LNCaP clone FGC (cell line): ENCODE measurements at regions not wholly inside any gene's neighbourhood (a gene's known extent, or its start where the extent isn't known, plus 50 kb on each side); places are given as distances from the start of the nearest gene placed in this dataset.

Experiments used
- DNase-seq: peaks from one replicate; pipeline ENCODE4 v3.0.0-alpha.2; 2011; ENCODE audit warnings: low read depth
- H3K4me3 ChIP-seq: 2 replicates; pipeline ENCODE4 v1.5.1; 2011; ENCODE audit warnings: mild to moderate bottlenecking, low read depth, low read length, control low read depth
- CTCF ChIP-seq: IDR thresholded peaks from 2 replicates; pipeline ENCODE4 v1.5.1; 2012; ENCODE audit warnings: mild to moderate bottlenecking; ENCODE audit not compliant: control insufficient read depth, insufficient read depth; ENCODE audit errors: extremely low read depth

- H3K4me3 ChIP-seq, result no peak overlapping the region
- TF ChIP-seq CTCF, result no peak
- no peak for DNase-seq
These were observed 418.2 kb downstream of the GJA1 start for GRCh38 chr6:121853686-121854085.

- DNase-seq, result no peak
- H3K4me3 ChIP-seq, result no peak overlapping the region
- no peak for TF ChIP-seq CTCF
These were observed 420.1 kb downstream of the GJA1 start for GRCh38 chr6:121855521-121855920.

GRCh38 chr6:121856296-121856695 lies 420.9 kb downstream of the GJA1 start:
- no peak for TF ChIP-seq CTCF
- DNase-seq, result no peak
- H3K4me3 ChIP-seq, result no peak overlapping the region

GRCh38 chr6:121857551-121857950 lies 422.1 kb downstream of the GJA1 start:
- DNase-seq, result no peak
- H3K4me3 ChIP-seq, result no peak overlapping the region
- no peak for TF ChIP-seq CTCF

GRCh38 chr6:121858310-121858709 lies 422.9 kb downstream of the GJA1 start:
- H3K4me3 ChIP-seq, result no peak overlapping the region
- DNase-seq, result no peak
- TF ChIP-seq CTCF, result no peak

GRCh38 chr6:121858986-121859385 lies 423.5 kb downstream of the GJA1 start:
- no peak overlapping the region for H3K4me3 ChIP-seq
- TF ChIP-seq CTCF, result no peak
- DNase-seq, result no peak

- no peak for TF ChIP-seq CTCF
- no peak for DNase-seq
- H3K4me3 ChIP-seq, result no peak overlapping the region
These were observed 430.4 kb downstream of the GJA1 start for GRCh38 chr6:121865811-121866210.
